RPMI7951 (cell line): ENCODE measurements at regions not wholly inside any gene's neighbourhood (a gene's known extent, or its start where the extent isn't known, plus 50 kb on each side); places are given as distances from the start of the nearest gene placed in this dataset.
"Not testable (repeated sequence)": the region's sequence is repeated elsewhere in the genome, so short reads cannot be mapped to it uniquely, and the experiment has no call there.

Experiments used
- DNase-seq: peaks from one replicate; pipeline ENCODE4 v3.0.0-alpha.2; 2012; ENCODE audit warnings: low read depth

GRCh38 chr3:151675858-151676615 is 57.7 kb upstream of the AADACL2 start:
- no peak for DNase-seq

GRCh38 chr3:151673974-151674373 is 59.8 kb upstream of the AADACL2 start:
- DNase-seq, result no peak

- not testable (repeated sequence) for DNase-seq
Measured at GRCh38 chr3:151667762-151668161, 66.0 kb upstream of the AADACL2 start.

GRCh38 chr3:151660885-151661284 is 72.8 kb upstream of the AADACL2 start:
- no peak for DNase-seq

DNA sequence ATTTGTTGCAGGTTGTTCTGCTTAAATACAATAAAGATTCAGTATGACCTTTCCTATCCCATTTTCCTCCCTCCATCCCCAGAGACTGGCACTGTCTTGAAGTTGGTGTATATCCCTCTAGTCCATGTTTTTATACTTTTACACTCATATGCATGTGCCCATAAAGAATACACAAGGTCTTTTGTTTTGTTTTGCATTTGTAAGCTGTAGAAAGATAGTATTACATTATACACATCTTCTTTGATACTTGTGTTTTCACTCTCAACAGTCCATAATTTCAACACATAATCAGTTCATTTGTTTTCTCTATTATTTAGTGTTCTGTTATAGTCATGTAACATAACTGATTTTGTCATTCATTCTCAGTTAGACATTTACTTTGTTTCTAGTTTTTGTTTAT is 88.7 kb upstream of the AADACL2 start:
- no peak for DNase-seq

DNA sequence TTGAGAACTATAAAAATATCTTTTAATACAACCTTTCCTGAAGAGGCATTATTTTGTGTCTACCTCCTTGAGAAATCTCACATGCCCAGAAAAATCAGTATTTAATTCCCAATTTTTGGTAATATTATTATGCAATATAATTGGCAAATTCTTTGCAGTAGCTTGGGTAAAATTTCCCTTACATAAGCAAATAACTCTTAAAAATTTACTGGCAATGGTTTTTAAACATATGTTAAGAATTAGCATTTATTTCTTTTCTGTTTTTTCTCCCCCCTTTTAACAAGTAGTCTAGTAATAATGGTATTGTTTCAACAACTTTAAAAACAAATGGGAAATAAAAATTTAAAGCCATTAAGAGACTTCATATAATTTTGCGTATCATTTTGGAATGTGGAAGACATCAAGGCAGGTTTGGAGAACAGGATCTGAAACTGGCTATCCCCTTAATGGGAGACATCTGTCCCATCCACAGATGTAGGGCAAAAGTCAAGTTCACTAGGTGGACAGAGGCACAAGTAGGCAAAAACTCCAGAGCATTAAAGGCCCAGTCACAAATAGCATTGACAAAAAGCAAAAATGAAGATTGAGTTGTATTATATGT is 89.6 kb upstream of the AADACL2 start:
- no peak for DNase-seq

DNA sequence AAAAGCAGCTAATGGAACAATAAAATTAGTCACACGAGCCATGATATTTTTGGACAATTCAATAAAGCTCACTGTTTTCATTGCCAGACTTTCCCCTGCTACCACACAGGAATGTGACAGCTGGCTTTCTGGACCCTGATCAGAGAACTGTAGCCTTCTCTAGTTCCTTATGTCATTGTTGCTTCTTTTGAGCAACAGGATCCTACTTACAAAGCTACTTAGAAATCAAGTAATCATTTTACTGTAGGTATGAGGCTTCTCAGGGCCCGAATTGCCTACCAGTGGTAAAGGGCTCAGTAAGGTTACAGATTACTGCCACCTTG is 94.3 kb upstream of the AADACL2 start:
- no peak for DNase-seq

- no peak for DNase-seq
Measured at GRCh38 chr3:151638555-151639417, 94.9 kb upstream of the AADACL2 start.

DNA sequence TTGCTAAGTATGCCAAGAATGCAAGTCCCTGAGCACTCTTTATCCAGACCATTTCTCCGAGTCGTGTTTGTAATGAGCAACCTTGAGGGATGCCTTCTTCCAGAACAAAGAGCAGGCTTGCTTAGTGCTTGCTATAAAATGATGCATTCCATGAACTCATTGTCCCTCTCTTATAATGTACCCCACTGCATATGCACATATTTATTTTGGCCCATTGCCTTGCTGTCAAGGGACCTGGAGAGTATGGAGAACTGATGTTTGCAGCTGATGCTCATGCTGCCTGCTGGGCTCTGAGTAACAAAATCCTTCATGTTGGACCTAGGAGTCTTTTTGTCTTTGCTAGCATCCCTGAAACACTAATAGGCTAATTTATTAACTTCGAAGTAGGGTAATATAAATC is 97.8 kb upstream of the AADACL2 start:
- DNase-seq, result no peak

GRCh38 chr3:151631946-151632345 is 101.8 kb upstream of the AADACL2 start:
- no peak for DNase-seq

GRCh38 chr3:151630938-151631441 is 102.7 kb upstream of the AADACL2 start:
- no peak for DNase-seq

- no peak for DNase-seq
Measured at GRCh38 chr3:151630035-151630434, 103.7 kb upstream of the AADACL2 start.

DNA sequence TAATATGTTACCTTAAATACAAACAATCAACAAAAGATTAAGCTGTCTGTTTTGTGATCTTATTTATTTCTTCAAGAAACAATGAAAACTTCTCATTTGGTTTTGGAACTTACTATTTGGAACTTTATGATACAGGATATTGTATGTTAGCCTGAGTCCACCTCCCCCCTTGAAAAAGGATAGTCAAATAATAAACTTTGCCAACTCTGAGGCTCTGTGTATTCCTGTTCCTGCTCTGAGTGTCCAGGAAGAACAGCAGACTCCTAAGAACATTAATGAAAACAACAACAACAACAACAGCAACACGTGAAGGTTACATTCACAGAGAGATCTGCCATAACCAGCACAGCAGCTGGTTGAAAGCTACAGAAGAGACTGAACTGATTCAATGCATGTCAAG is 108.1 kb upstream of the AADACL2 start:
- no peak for DNase-seq

DNA sequence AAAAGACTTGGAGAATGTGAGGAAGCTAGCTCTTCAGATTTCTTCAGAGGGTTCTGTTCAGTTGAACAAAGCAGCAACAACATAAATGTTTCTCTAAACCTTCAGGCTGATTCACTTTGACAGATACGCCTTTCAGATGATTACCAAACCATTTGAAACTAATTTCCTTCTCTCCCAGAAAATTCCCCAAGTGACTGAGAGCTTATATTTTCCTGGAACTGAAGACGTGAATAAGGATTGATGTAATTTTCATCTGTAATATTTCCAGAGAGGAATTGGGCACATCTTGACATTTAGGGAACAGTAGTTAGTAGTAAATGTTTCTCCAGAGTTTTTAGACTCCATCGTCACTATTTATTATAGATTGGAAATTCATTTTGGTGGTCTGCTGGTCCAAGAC is 108.6 kb upstream of the AADACL2 start:
- no peak for DNase-seq

- no peak for DNase-seq
Measured at GRCh38 chr3:151620071-151620470, 113.7 kb upstream of the AADACL2 start.

DNA sequence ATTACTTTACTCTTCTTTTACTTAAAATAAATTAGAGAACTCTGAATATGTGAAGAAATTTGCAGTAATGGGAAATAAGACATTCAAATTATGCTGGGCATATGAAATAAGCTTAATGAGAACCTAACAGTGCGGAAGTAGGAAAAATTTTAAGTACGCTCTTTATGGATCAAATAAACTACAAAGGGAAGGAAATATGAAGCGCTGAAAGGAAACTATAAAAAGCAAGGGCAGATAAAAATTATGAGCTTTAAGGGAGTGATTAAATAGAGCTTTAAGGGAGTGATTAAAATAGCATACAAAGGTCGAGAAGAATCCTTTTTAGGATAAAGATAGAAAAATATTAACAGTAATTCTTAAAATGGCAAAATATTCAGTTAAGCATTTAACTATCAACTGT is 118.3 kb upstream of the AADACL2 start:
- no peak for DNase-seq

GRCh38 chr3:151612115-151612514 is 121.6 kb upstream of the AADACL2 start:
- no peak for DNase-seq

DNA sequence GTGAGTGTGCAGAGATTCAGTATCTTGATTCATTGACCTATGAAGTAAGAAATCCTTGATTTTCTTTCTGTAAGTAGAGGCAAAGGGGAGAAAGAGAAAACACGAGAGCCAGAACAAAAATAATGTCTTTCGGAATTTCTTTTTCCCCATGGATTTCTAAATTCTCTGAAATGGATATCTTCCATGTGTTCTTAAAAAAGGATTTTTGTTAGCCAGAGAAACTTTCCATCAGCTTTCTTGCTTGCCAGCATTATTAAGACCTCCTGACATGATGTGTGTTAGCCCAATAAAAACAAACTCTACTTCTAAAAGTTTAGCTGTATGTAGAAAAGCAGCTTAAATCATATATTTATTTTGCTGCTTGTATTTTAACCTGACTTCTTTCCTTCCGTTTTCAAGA is 122.3 kb upstream of the AADACL2 start:
- DNase-seq, result no peak

DNA sequence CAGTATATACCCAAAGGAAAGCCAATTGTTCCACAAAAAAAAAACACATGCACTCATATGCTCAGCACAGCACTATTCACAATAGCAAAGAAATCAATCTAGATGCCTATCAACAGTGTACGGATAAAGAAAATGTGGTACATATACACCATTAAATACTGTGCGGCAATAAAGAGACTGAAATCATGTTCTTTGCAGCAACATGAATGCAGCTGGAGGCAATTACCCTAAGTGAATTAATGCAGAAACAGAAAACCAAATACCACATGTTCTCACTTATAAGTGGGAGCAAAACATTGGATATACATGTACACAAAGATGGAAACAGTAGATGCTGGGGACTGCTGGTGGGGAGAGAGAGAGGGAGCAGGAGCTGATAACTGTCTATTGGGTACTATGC is 124.2 kb upstream of the AADACL2 start:
- no peak for DNase-seq

- DNase-seq, result no peak
Measured at GRCh38 chr3:151604891-151605290, 128.8 kb upstream of the AADACL2 start.

DNA sequence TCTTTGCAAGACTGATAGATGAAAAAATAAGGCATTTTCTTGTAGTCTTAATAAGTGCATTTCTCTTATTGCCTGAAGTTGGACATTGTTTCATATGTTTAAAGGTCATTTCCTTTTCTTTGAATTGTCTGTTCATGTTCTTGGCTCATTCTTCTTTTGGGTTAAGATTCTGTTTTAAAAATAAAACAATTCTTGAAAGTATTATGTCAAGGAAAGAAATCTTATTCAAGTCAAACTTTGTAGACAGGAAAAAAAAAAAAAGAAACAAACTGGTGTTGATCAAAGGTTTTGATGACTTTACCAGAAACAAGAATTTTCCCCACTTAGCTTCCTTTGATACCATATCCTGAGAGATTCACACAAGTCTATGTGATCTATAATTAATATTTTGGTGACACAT is 132.9 kb upstream of the AADACL2 start:
- DNase-seq, result no peak

GRCh38 chr3:151599103-151599672 is 134.5 kb upstream of the AADACL2 start:
- DNase-seq, result no peak
